SK-N-SH (cell line): ENCODE measurements at regions not wholly inside any gene's neighbourhood (a gene's known extent, or its start where the extent isn't known, plus 50 kb on each side); places are given as distances from the start of the nearest gene placed in this dataset.

Experiments used
- CTCF ChIA-PET: fragments of 300-600, 350-600 bp; formaldehyde crosslinking; extraction: SDS; loops from one replicate; lab custom pipeline; 2021; lab: Yijun Ruan, JAX
- POLR2A ChIA-PET: fragments of 350-600 bp; sonication (Branson Sonifier 250); formaldehyde crosslinking; extraction: SDS; loops from one replicate; lab custom pipeline; 2020; ENCODE audit warnings: antibody characterized with exemption, inconsistent platforms; lab: Yijun Ruan, JAX
- DNase-seq: peaks from one replicate; pipeline ENCODE4 v3.0.0; 2012
- H2AFZ ChIP-seq: fragments of 200-600 bp; sonication (generic); 2 replicates; pipeline ENCODE4 v1.8.1; 2016; ENCODE audit warnings: antibody characterized with exemption, mild to moderate bottlenecking, low read depth
- H3F3A ChIP-seq: fragments of 200-600 bp; sonication (generic); replicated peaks from 2 replicates; pipeline ENCODE3; 2016; ENCODE audit warnings: antibody characterized with exemption, mild to moderate bottlenecking; ENCODE audit not compliant: insufficient read depth
- H3K27ac ChIP-seq, 2 experiments: fragments of 200-500 bp in 1 of 2; fragments of 200-600 bp in 1 of 2; sonication (Bioruptor generic) in 1 of 2; sonication (generic), shearing (Covaris generic) in 1 of 2; 2 replicates each; pipeline versions ENCODE4 v1.5.1 to v1.6.1; 2014 to 2016; ENCODE audit warnings: low read depth in 2 of 2, inconsistent platforms in 1 of 2, low read length in 1 of 2, mild to moderate bottlenecking in 1 of 2, mixed read lengths in 1 of 2
- H3K27me3 ChIP-seq: fragments of 200-600 bp; sonication (generic), shearing (Covaris generic); 2 replicates; pipeline ENCODE4 v1.6.1; 2016; ENCODE audit warnings: mixed run types; ENCODE audit not compliant: insufficient read depth
- H3K36me3 ChIP-seq, 2 experiments: fragments of 200-500 bp in 1 of 2; fragments of 200-600 bp in 1 of 2; sonication (Bioruptor generic) in 1 of 2; sonication (generic) in 1 of 2; replicated peaks in 1 of 2; 2 replicates each; pipeline versions ENCODE3 to v1.5.1; 2014 to 2016; ENCODE audit warnings: low read length in 1 of 2, mild to moderate bottlenecking in 1 of 2; ENCODE audit not compliant: insufficient read depth in 2 of 2, control insufficient read depth in 1 of 2
- H3K4me1 ChIP-seq, 2 experiments: fragments of 200-500 bp in 1 of 2; fragments of 200-600 bp in 1 of 2; sonication (Bioruptor generic) in 1 of 2; sonication (generic), shearing (Covaris generic) in 1 of 2; 2 replicates each; pipeline versions ENCODE4 v1.5.1 to v1.6.1; 2014 to 2016; ENCODE audit warnings: low read depth in 1 of 2, low read length in 1 of 2, mixed run types in 1 of 2; ENCODE audit not compliant: insufficient read depth in 2 of 2, control insufficient read depth in 1 of 2
- H3K4me2 ChIP-seq: fragments of 200-600 bp; sonication (generic), shearing (Covaris generic); 2 replicates; pipeline ENCODE4 v1.6.1; 2017; ENCODE audit warnings: mixed run types
- H3K4me3 ChIP-seq, 2 experiments: fragments of 200-500 bp in 1 of 2; fragments of 200-600 bp in 1 of 2; sonication (Bioruptor generic) in 1 of 2; sonication (generic), shearing (Covaris generic) in 1 of 2; 2 replicates each; pipeline versions ENCODE4 v1.5.1 to v1.8.1; 2014 to 2016; ENCODE audit warnings: low read depth in 2 of 2, inconsistent platforms in 1 of 2, low read length in 1 of 2, mild to moderate bottlenecking in 1 of 2, mixed read lengths in 1 of 2, moderate library complexity in 1 of 2
- H3K79me2 ChIP-seq: fragments of 200-600 bp; sonication (generic); 2 replicates; pipeline ENCODE4 v1.8.1; 2017; ENCODE audit warnings: mild to moderate bottlenecking; ENCODE audit not compliant: insufficient read depth
- H3K9ac ChIP-seq: fragments of 200-600 bp; sonication (generic); 2 replicates; pipeline ENCODE4 v1.6.1; 2017; ENCODE audit warnings: mixed run types
- H3K9me2 ChIP-seq: fragments of 200-600 bp; sonication (generic); 2 replicates; pipeline ENCODE4 v1.6.1; 2017; ENCODE audit warnings: mixed run types
- H3K9me3 ChIP-seq: fragments of 200-600 bp; sonication (generic); 2 replicates; pipeline ENCODE4 v1.6.1; 2017; ENCODE audit warnings: mixed run types, mild to moderate bottlenecking, moderate library complexity
- H4K20me1 ChIP-seq: fragments of 200-600 bp; sonication (generic); 2 replicates; pipeline ENCODE4 v1.6.1; 2017; ENCODE audit warnings: mild to moderate bottlenecking, mixed run types; ENCODE audit not compliant: insufficient read depth
- EP300 ChIP-seq, 2 experiments: IDR thresholded peaks; 2 replicates each; pipeline versions ENCODE4 v1.4.0 to v1.6.1; 2012; ENCODE audit warnings: borderline replicate concordance in 1 of 2, low read depth in 1 of 2, low read length in 1 of 2
- EZH2phosphoT487 ChIP-seq: fragments of 200-600 bp; sonication (generic); IDR thresholded peaks from 2 replicates; pipeline ENCODE4 v1.6.1; 2017; ENCODE audit warnings: low read depth, mixed run types, mild to moderate bottlenecking, antibody characterized with exemption, moderate library complexity, borderline replicate concordance
- FOXJ3 ChIP-seq: sonication (generic); formaldehyde crosslinking; IDR thresholded peaks from 2 replicates; pipeline ENCODE4 v1.5.1; 2020; ENCODE audit warnings: mild to moderate bottlenecking, missing genetic modification reagents
- FOXM1 ChIP-seq: IDR thresholded peaks from 2 replicates; pipeline ENCODE4 v1.4.0; 2012; ENCODE audit warnings: low read depth, mild to moderate bottlenecking
- GABPA ChIP-seq: IDR thresholded peaks from 2 replicates; pipeline ENCODE4 v1.4.0; 2012; ENCODE audit warnings: low read depth, mild to moderate bottlenecking
- JUND ChIP-seq: IDR thresholded peaks from 2 replicates; pipeline ENCODE4 v1.4.0; 2012
- MEF2A ChIP-seq: IDR thresholded peaks from 2 replicates; pipeline ENCODE4 v1.4.0; 2012; ENCODE audit warnings: low read depth, borderline replicate concordance
- RAD21 ChIP-seq: IDR thresholded peaks from 2 replicates; pipeline ENCODE4 v1.6.1; 2012; ENCODE audit warnings: mild to moderate bottlenecking, low read length
- RCOR1 ChIP-seq: fragments of 150-350 bp; IDR thresholded peaks from 2 replicates; pipeline ENCODE4 v1.6.1; 2017; ENCODE audit warnings: antibody characterized with exemption, low read length
- RFX5 ChIP-seq: IDR thresholded peaks from 2 replicates; pipeline ENCODE4 v1.6.1; 2012; ENCODE audit warnings: mild to moderate bottlenecking, improper control_type of control experiment, low read length
- SMC3 ChIP-seq: IDR thresholded peaks from 2 replicates; pipeline ENCODE4 v1.6.1; 2012; ENCODE audit warnings: low read depth, low read length, improper control_type of control experiment
- TCF12 ChIP-seq: IDR thresholded peaks from 2 replicates; pipeline ENCODE4 v1.4.0; 2012
- TEAD4 ChIP-seq: IDR thresholded peaks from 2 replicates; pipeline ENCODE4 v1.4.0; 2012; ENCODE audit warnings: mild to moderate bottlenecking, borderline replicate concordance; ENCODE audit not compliant: insufficient read depth
- WGBS: methylation state at CpG from one replicate; pipeline ENCODE4 v1.1.6; 2017; ENCODE audit warnings: low lambda C conversion rate; 5-methylcytosine and 5-hydroxymethylcytosine counted together
- TF ChIP-seq, protein P1 (sequence below): IDR thresholded peaks from 2 replicates; pipeline ENCODE4; 2012
- TF ChIP-seq, protein P2 (sequence below): fragments of 200-600 bp; sonication (generic); IDR thresholded peaks from 2 replicates; pipeline ENCODE4 v1.6.1; 2017; ENCODE audit warnings: antibody characterized with exemption, mild to moderate bottlenecking, moderate library complexity
- TF ChIP-seq, protein P3 (sequence below): IDR thresholded peaks from 2 replicates; pipeline ENCODE4 v1.4.0; 2012; ENCODE audit warnings: low read depth
- TF ChIP-seq, protein P4 (sequence below): IDR thresholded peaks from 2 replicates; pipeline ENCODE4 v1.4.0; 2012; ENCODE audit warnings: low read depth, borderline replicate concordance
- TF ChIP-seq, protein P5 (sequence below): IDR thresholded peaks from 2 replicates; pipeline ENCODE4 v1.4.0; 2012; ENCODE audit warnings: low read depth, borderline replicate concordance

DNA sequence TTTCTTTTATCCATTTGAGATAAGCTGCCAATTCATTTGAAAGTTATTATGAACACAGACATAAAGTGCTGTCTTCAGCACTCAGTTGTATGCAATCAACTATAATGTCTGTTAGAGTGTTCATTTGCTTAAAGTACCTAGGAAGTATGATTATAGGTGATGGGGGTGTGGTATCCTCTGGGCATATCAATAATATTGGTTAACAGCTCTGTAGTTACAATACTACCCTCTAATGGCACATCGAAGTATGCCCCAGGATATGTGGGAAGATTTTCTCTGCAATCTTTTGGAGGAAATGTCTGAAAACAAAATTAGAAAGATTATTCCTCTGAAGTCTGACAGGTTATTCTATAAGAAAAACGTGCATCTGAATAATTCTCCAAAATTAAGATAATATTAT lies 429.7 kb downstream of the ARL4A start:
- TF ChIP-seq, protein P1, sequence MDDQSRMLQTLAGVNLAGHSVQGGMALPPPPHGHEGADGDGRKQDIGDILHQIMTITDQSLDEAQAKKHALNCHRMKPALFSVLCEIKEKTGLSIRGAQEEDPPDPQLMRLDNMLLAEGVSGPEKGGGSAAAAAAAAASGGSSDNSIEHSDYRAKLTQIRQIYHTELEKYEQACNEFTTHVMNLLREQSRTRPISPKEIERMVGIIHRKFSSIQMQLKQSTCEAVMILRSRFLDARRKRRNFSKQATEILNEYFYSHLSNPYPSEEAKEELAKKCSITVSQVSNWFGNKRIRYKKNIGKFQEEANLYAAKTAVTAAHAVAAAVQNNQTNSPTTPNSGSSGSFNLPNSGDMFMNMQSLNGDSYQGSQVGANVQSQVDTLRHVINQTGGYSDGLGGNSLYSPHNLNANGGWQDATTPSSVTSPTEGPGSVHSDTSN, result no peak
- TF ChIP-seq JUND, result no peak
- no peak for TF ChIP-seq TCF12
- TF ChIP-seq RAD21, result peak; percentile 38; the same call in 1 of the 2 replicates
- TF ChIP-seq, protein P2, sequence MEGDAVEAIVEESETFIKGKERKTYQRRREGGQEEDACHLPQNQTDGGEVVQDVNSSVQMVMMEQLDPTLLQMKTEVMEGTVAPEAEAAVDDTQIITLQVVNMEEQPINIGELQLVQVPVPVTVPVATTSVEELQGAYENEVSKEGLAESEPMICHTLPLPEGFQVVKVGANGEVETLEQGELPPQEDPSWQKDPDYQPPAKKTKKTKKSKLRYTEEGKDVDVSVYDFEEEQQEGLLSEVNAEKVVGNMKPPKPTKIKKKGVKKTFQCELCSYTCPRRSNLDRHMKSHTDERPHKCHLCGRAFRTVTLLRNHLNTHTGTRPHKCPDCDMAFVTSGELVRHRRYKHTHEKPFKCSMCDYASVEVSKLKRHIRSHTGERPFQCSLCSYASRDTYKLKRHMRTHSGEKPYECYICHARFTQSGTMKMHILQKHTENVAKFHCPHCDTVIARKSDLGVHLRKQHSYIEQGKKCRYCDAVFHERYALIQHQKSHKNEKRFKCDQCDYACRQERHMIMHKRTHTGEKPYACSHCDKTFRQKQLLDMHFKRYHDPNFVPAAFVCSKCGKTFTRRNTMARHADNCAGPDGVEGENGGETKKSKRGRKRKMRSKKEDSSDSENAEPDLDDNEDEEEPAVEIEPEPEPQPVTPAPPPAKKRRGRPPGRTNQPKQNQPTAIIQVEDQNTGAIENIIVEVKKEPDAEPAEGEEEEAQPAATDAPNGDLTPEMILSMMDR, result peak; percentile 53
- TF ChIP-seq, protein P3, sequence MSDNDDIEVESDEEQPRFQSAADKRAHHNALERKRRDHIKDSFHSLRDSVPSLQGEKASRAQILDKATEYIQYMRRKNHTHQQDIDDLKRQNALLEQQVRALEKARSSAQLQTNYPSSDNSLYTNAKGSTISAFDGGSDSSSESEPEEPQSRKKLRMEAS, result no peak
- no peak for TF ChIP-seq TEAD4
- TF ChIP-seq SMC3, result peak; percentile 28
- TF ChIP-seq EZH2phosphoT487, result no peak
- TF ChIP-seq MEF2A, result no peak
- TF ChIP-seq, all 33 proteins: peak for 3
- POLR2A ChIA-PET, result no interaction called here

DNA sequence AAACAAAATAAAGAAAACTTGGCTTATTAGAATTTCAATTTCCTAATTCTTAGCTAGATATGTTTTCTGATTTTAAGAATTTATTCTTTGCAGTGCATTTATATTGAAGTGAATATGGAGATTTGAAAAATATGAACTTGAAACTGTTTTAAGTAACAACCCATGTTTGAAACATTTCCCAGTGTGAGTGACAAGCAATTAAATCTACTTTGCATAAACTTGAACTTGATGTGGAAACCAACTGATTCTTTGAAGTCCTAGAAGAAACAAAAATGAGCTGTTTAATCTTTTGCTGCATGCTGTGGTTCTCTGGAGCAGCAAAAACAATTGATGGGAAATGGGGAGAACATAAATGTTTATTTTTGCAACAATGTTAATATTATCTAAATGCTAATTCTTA lies 430.2 kb downstream of the ARL4A start:
- H3K9ac ChIP-seq, result no peak overlapping the region
- no peak overlapping the region for H3K27ac ChIP-seq
- H3K79me2 ChIP-seq, result no peaks in the 10 kb centered on the region
- H3K9me2 ChIP-seq, result no peaks in the 10 kb centered on the region
- no peaks in the 10 kb centered on the region for H3F3A ChIP-seq
- no peak overlapping the region for H3K4me3 ChIP-seq
- H3K9me3 ChIP-seq, result no peaks in the 10 kb centered on the region
- no peak overlapping the region for H3K4me2 ChIP-seq
- H2AFZ ChIP-seq, result no peak overlapping the region
- H3K27me3 ChIP-seq, result no peaks in the 10 kb centered on the region; the same call in 1 of the 2 replicates
- no peaks in the 10 kb centered on the region for H3K4me1 ChIP-seq
- no peak for DNase-seq
- H3K36me3 ChIP-seq, result no peaks in the 10 kb centered on the region
- CTCF ChIA-PET, result interaction anchor here (1.2 kb wide), 1 partner anchor 479 kb away, joined by 3 read pairs; no protein-coding TSS in a partner anchor
- POLR2A ChIA-PET, result no interaction called here
- H4K20me1 ChIP-seq, result no peaks in the 10 kb centered on the region
- TF ChIP-seq, protein P4, sequence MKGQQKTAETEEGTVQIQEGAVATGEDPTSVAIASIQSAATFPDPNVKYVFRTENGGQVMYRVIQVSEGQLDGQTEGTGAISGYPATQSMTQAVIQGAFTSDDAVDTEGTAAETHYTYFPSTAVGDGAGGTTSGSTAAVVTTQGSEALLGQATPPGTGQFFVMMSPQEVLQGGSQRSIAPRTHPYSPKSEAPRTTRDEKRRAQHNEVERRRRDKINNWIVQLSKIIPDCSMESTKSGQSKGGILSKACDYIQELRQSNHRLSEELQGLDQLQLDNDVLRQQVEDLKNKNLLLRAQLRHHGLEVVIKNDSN, result no peak
- TF ChIP-seq, protein P2, result no peak
- TF ChIP-seq SMC3, result no peak
- TF ChIP-seq EP300 (IDR thresholded peaks at IDR 0.05; ENCODE audit: borderline replicate concordance in 1 of 2, low read depth in 1 of 2, low read length in 1 of 2), result no peak
- TF ChIP-seq RFX5, result no peak
- no peak for TF ChIP-seq FOXJ3 (CRISPR knock-in tag)
- no peak for TF ChIP-seq EZH2phosphoT487
- TF ChIP-seq, protein P1, result no peak
- TF ChIP-seq GABPA, result no peak
- TF ChIP-seq RCOR1, result no peak
- TF ChIP-seq JUND, result no peak
- TF ChIP-seq, protein P5, sequence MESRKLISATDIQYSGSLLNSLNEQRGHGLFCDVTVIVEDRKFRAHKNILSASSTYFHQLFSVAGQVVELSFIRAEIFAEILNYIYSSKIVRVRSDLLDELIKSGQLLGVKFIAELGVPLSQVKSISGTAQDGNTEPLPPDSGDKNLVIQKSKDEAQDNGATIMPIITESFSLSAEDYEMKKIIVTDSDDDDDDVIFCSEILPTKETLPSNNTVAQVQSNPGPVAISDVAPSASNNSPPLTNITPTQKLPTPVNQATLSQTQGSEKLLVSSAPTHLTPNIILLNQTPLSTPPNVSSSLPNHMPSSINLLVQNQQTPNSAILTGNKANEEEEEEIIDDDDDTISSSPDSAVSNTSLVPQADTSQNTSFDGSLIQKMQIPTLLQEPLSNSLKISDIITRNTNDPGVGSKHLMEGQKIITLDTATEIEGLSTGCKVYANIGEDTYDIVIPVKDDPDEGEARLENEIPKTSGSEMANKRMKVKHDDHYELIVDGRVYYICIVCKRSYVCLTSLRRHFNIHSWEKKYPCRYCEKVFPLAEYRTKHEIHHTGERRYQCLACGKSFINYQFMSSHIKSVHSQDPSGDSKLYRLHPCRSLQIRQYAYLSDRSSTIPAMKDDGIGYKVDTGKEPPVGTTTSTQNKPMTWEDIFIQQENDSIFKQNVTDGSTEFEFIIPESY, result no peak
- TF ChIP-seq MEF2A, result no peak
- TF ChIP-seq FOXM1, result no peak

More for the DNA sequence above, 429.7 kb downstream of the ARL4A start:
- no peak overlapping the region for H2AFZ ChIP-seq
- no peaks in the 10 kb centered on the region for H3K79me2 ChIP-seq
- H3K27ac ChIP-seq, result no peak overlapping the region
- H3K9ac ChIP-seq, result no peak overlapping the region
- DNase-seq, result no peak
- no peaks in the 10 kb centered on the region for H3K4me1 ChIP-seq
- H3K4me3 ChIP-seq, result no peak overlapping the region
- H4K20me1 ChIP-seq, result no peaks in the 10 kb centered on the region
- no peaks in the 10 kb centered on the region for H3F3A ChIP-seq
- H3K36me3 ChIP-seq, result no peaks in the 10 kb centered on the region
- H3K27me3 ChIP-seq, result no peaks in the 10 kb centered on the region; the same call in 1 of the 2 replicates
- H3K9me3 ChIP-seq, result no peaks in the 10 kb centered on the region
- H3K4me2 ChIP-seq, result no peak overlapping the region
- H3K9me2 ChIP-seq, result no peaks in the 10 kb centered on the region
- CTCF ChIA-PET, result interaction anchor here (1.2 kb wide), 1 partner anchor 478 kb away, joined by 3 read pairs; no protein-coding TSS in a partner anchor
- WGBS, result 3% methylated on average over 2 of the region's 2 CpGs
